ENCODE measurements at regions not wholly inside any gene's neighbourhood (a gene's known extent, or its start where the extent isn't known, plus 50 kb on each side); places are given as distances from the start of the nearest gene placed in this dataset.

- TF ChIP-seq CTCF (IDR thresholded peaks at IDR 0.05) (no peak), POLR2A (IDR thresholded peaks at IDR 0.05) (no peak)
These were observed 134.8 kb downstream of the DDX1 start for GRCh38 chr2:15726321-15727057.

All from body of pancreas (tissue), 4 donors.